Activated naive CD8-positive, alpha-beta T cell (primary cell): ENCODE measurements at regions not wholly inside any gene's neighbourhood (a gene's known extent, or its start where the extent isn't known, plus 50 kb on each side); places are given as distances from the start of the nearest gene placed in this dataset.

Experiments used
- H3K27ac Mint-ChIP-seq: one replicate; pipeline ENCODE4 v1.8.0; 2021; ENCODE audit warnings: mixed read lengths
- H3K27me3 Mint-ChIP-seq: one replicate; pipeline ENCODE4 v1.8.0; 2021; ENCODE audit warnings: mixed read lengths
- H3K36me3 Mint-ChIP-seq: one replicate; pipeline ENCODE4 v1.8.0; 2021; ENCODE audit warnings: mixed read lengths
- H3K4me1 Mint-ChIP-seq: one replicate; pipeline ENCODE4 v1.8.0; 2021; ENCODE audit warnings: low read depth, mixed read lengths
- H3K4me3 Mint-ChIP-seq: one replicate; pipeline ENCODE4 v1.8.0; 2021; ENCODE audit warnings: mild to moderate bottlenecking, mixed read lengths
- H3K9me3 Mint-ChIP-seq: one replicate; pipeline ENCODE4 v1.8.0; 2021; ENCODE audit warnings: low read depth, mixed read lengths

- H3K27me3 Mint-ChIP-seq = no peaks in the 10 kb centered on the region
Observed at GRCh38 chr18:44453505-44453904, 227.2 kb upstream of the SETBP1 start.

GRCh38 chr18:44458777-44459176, 221.9 kb upstream of the SETBP1 start:
- Mint-ChIP-seq H3K27me3 (no peaks in the 10 kb centered on the region), H3K4me3 (no peak overlapping the region), H3K9me3 (no peaks in the 10 kb centered on the region), H3K4me1 (no peaks in the 10 kb centered on the region), H3K27ac (no peak overlapping the region), H3K36me3 (no peaks in the 10 kb centered on the region)

More at GRCh38 chr18:44453505-44453904, 227.2 kb upstream of the SETBP1 start:
- Mint-ChIP-seq H3K4me1 (no peaks in the 10 kb centered on the region), H3K27ac (no peak overlapping the region), H3K36me3 (no peaks in the 10 kb centered on the region), H3K9me3 (no peaks in the 10 kb centered on the region), H3K4me3 (no peak overlapping the region)

GRCh38 chr18:44464398-44465180, 216.1 kb upstream of the SETBP1 start:
- Mint-ChIP-seq H3K4me1 (no peaks in the 10 kb centered on the region), H3K27ac (no peak overlapping the region), H3K9me3 (no peaks in the 10 kb centered on the region), H3K27me3 (no peaks in the 10 kb centered on the region), H3K36me3 (no peaks in the 10 kb centered on the region), H3K4me3 (no peak overlapping the region)

- Mint-ChIP-seq H3K27me3 (no peaks in the 10 kb centered on the region), H3K4me3 (no peak overlapping the region), H3K9me3 (no peaks in the 10 kb centered on the region), H3K27ac (no peak overlapping the region), H3K4me1 (no peaks in the 10 kb centered on the region), H3K36me3 (no peaks in the 10 kb centered on the region)
Observed at GRCh38 chr18:44465381-44465841, 215.3 kb upstream of the SETBP1 start.

- no peak overlapping the region for H3K27ac Mint-ChIP-seq
- H3K27me3 Mint-ChIP-seq = no peaks in the 10 kb centered on the region
- H3K4me1 Mint-ChIP-seq = no peaks in the 10 kb centered on the region
- no peak overlapping the region for H3K4me3 Mint-ChIP-seq
- no peaks in the 10 kb centered on the region for H3K9me3 Mint-ChIP-seq
- H3K36me3 Mint-ChIP-seq = no peaks in the 10 kb centered on the region
Observed at GRCh38 chr18:44466997-44467396, 213.7 kb upstream of the SETBP1 start.

- no peaks in the 10 kb centered on the region for H3K27me3 Mint-ChIP-seq
- H3K36me3 Mint-ChIP-seq = no peaks in the 10 kb centered on the region
- no peaks in the 10 kb centered on the region for H3K9me3 Mint-ChIP-seq
- no peak overlapping the region for H3K4me3 Mint-ChIP-seq
- no peaks in the 10 kb centered on the region for H3K4me1 Mint-ChIP-seq
- no peak overlapping the region for H3K27ac Mint-ChIP-seq
Observed at GRCh38 chr18:44467718-44468117, 213.0 kb upstream of the SETBP1 start.

- H3K36me3 Mint-ChIP-seq = no peaks in the 10 kb centered on the region
- no peaks in the 10 kb centered on the region for H3K27me3 Mint-ChIP-seq
- H3K9me3 Mint-ChIP-seq = peaks cover 7% of the 10 kb centered on the region
- no peak overlapping the region for H3K4me3 Mint-ChIP-seq
- H3K27ac Mint-ChIP-seq = no peak overlapping the region
- no peaks in the 10 kb centered on the region for H3K4me1 Mint-ChIP-seq
Observed at GRCh38 chr18:44473394-44474066, 207.2 kb upstream of the SETBP1 start.

- Mint-ChIP-seq H3K4me3 (no peak overlapping the region), H3K27ac (no peak overlapping the region), H3K27me3 (no peaks in the 10 kb centered on the region), H3K4me1 (no peaks in the 10 kb centered on the region), H3K36me3 (no peaks in the 10 kb centered on the region), H3K9me3 (peaks cover 7% of the 10 kb centered on the region)
Observed at GRCh38 chr18:44474067-44474411, 206.6 kb upstream of the SETBP1 start.

- H3K9me3 Mint-ChIP-seq = peaks cover 7% of the 10 kb centered on the region
- no peak overlapping the region for H3K27ac Mint-ChIP-seq
- no peaks in the 10 kb centered on the region for H3K27me3 Mint-ChIP-seq
- H3K4me3 Mint-ChIP-seq = no peak overlapping the region
- no peaks in the 10 kb centered on the region for H3K4me1 Mint-ChIP-seq
- no peaks in the 10 kb centered on the region for H3K36me3 Mint-ChIP-seq
Observed at GRCh38 chr18:44474591-44474990, 206.1 kb upstream of the SETBP1 start.

GRCh38 chr18:44482761-44483160, 197.9 kb upstream of the SETBP1 start:
- Mint-ChIP-seq H3K27ac (no peak overlapping the region), H3K27me3 (no peaks in the 10 kb centered on the region), H3K4me1 (no peaks in the 10 kb centered on the region), H3K9me3 (no peaks in the 10 kb centered on the region), H3K4me3 (no peak overlapping the region), H3K36me3 (peaks cover 2% of the 10 kb centered on the region)

- H3K4me3 Mint-ChIP-seq = no peak overlapping the region
- H3K9me3 Mint-ChIP-seq = peaks cover 5% of the 10 kb centered on the region
- peaks cover 2% of the 10 kb centered on the region for H3K36me3 Mint-ChIP-seq
- H3K27me3 Mint-ChIP-seq = no peaks in the 10 kb centered on the region
- H3K4me1 Mint-ChIP-seq = peaks cover 10% of the 10 kb centered on the region
- no peak overlapping the region for H3K27ac Mint-ChIP-seq
Observed at GRCh38 chr18:44495151-44495550, 185.5 kb upstream of the SETBP1 start.

GRCh38 chr18:44497311-44497710, 183.4 kb upstream of the SETBP1 start:
- Mint-ChIP-seq H3K27me3 (no peaks in the 10 kb centered on the region), H3K4me3 (no peak overlapping the region), H3K27ac (no peak overlapping the region), H3K9me3 (peaks cover 5% of the 10 kb centered on the region), H3K4me1 (peaks cover 25% of the 10 kb centered on the region), H3K36me3 (peaks cover 2% of the 10 kb centered on the region)

GRCh38 chr18:44497757-44498490, 182.8 kb upstream of the SETBP1 start:
- H3K27ac Mint-ChIP-seq = no peak overlapping the region
- H3K4me1 Mint-ChIP-seq = peaks cover 25% of the 10 kb centered on the region
- no peaks in the 10 kb centered on the region for H3K27me3 Mint-ChIP-seq
- peaks cover 2% of the 10 kb centered on the region for H3K36me3 Mint-ChIP-seq
- H3K4me3 Mint-ChIP-seq = no peak overlapping the region
- no peaks in the 10 kb centered on the region for H3K9me3 Mint-ChIP-seq

GRCh38 chr18:44500808-44501610, 179.7 kb upstream of the SETBP1 start:
- Mint-ChIP-seq H3K4me1 (peaks cover 28% of the 10 kb centered on the region), H3K27ac (no peak overlapping the region), H3K4me3 (no peak overlapping the region), H3K9me3 (no peaks in the 10 kb centered on the region), H3K27me3 (no peaks in the 10 kb centered on the region), H3K36me3 (peaks cover 2% of the 10 kb centered on the region)
